ENCODE measurements at regions not wholly inside any gene's neighbourhood (a gene's known extent, or its start where the extent isn't known, plus 50 kb on each side); places are given as distances from the start of the nearest gene placed in this dataset.
A peak's percentile ranks its signal among the peaks of the same experiment; 100 is the strongest.
"Not testable (repeated sequence)": the region's sequence is repeated elsewhere in the genome, so short reads cannot be mapped to it uniquely, and the experiment has no call there.

- not testable (repeated sequence) for H3K4me1 ChIP-seq (ENCODE audit: control insufficient read depth in 2 of 2, insufficient read depth in 1 of 2, low read depth in 1 of 2, low read length in 2 of 2); H2BK15ac ChIP-seq (ENCODE audit: low read length); DNase-seq (ENCODE audit: low spot score); H2AK5ac ChIP-seq (ENCODE audit: low read depth, low read length); H4K91ac ChIP-seq (ENCODE audit: low read depth, low read length, poor library complexity); H2BK5ac ChIP-seq (ENCODE audit: low read length); H3K27me3 ChIP-seq (ENCODE audit: control insufficient read depth in 3 of 3, insufficient read depth in 3 of 3, low read depth in 1 of 3, low read length in 3 of 3); H3K9ac ChIP-seq (ENCODE audit: low read depth, low read length, poor library complexity); H3K79me1 ChIP-seq (ENCODE audit: low read depth, low read length); H3K4me3 ChIP-seq (ENCODE audit: low read length in 2 of 2); H2BK12ac ChIP-seq (ENCODE audit: low read length); H2BK120ac ChIP-seq (ENCODE audit: low read depth, low read length); H3K4ac ChIP-seq (ENCODE audit: low read length); H3K14ac ChIP-seq (ENCODE audit: low read length); H4K8ac ChIP-seq (ENCODE audit: low read depth, low read length); H2AFZ ChIP-seq (ENCODE audit: low read length); H3K4me2 ChIP-seq (ENCODE audit: insufficient read depth, low read length, poor library complexity, severe bottlenecking); H3K27ac ChIP-seq (replicated peaks; ENCODE audit: low read length); H3K18ac ChIP-seq (ENCODE audit: low read length); H3K9me3 ChIP-seq (replicated peaks in 1 of 2; ENCODE audit: control insufficient read depth in 2 of 2, insufficient read depth in 1 of 2, low read depth in 1 of 2, low read length in 2 of 2); H3K23ac ChIP-seq (ENCODE audit: low read depth, low read length, poor library complexity); H3K36me3 ChIP-seq (replicated peaks in 1 of 2; ENCODE audit: control insufficient read depth in 2 of 2, insufficient read depth in 2 of 2, low read length in 2 of 2)
- no CpG with 5 or more reads among the region's 3 CpGs for WGBS, 2 donors (ENCODE audit: extremely low coverage in 2 of 2, insufficient read length in 2 of 2, insufficient replicate concordance in 1 of 2)
These were observed 83.4 kb upstream of the RAP2C start for GRCh38 chrX:132302687-132303086.

GRCh38 chrX:132294776-132295495 is 75.7 kb upstream of the RAP2C start:
- Histone ChIP-seq H3K23ac (ENCODE audit: low read depth, low read length, poor library complexity) (no peak overlapping the region), H2AFZ (ENCODE audit: low read length) (no peak overlapping the region), H3K79me1 (ENCODE audit: low read depth, low read length) (no peaks in the 10 kb centered on the region), H3K4ac (ENCODE audit: low read length) (no peak overlapping the region), H3K14ac (ENCODE audit: low read length) (no peak overlapping the region), H2BK12ac (ENCODE audit: low read length) (no peak overlapping the region), H3K18ac (ENCODE audit: low read length) (no peak overlapping the region), H3K4me3 (ENCODE audit: low read length in 2 of 2) (no peak overlapping the region), H2BK15ac (ENCODE audit: low read length) (no peak overlapping the region), H2BK120ac (ENCODE audit: low read depth, low read length) (no peak overlapping the region), H3K4me2 (ENCODE audit: insufficient read depth, low read length, poor library complexity, severe bottlenecking) (no peak overlapping the region), H3K4me1 (ENCODE audit: control insufficient read depth in 2 of 2, insufficient read depth in 1 of 2, low read depth in 1 of 2, low read length in 2 of 2) (no peaks in the 10 kb centered on the region), H3K36me3 (replicated peaks in 1 of 2; ENCODE audit: control insufficient read depth in 2 of 2, insufficient read depth in 2 of 2, low read length in 2 of 2) (no peaks in the 10 kb centered on the region), H4K91ac (ENCODE audit: low read depth, low read length, poor library complexity) (no peak overlapping the region), H3K27me3 (ENCODE audit: control insufficient read depth in 3 of 3, insufficient read depth in 3 of 3, low read depth in 1 of 3, low read length in 3 of 3) (no peaks in the 10 kb centered on the region), H3K9ac (ENCODE audit: low read depth, low read length, poor library complexity) (no peak overlapping the region), H3K9me3 (replicated peaks in 1 of 2; ENCODE audit: control insufficient read depth in 2 of 2, insufficient read depth in 1 of 2, low read depth in 1 of 2, low read length in 2 of 2) (no peaks in the 10 kb centered on the region), H2AK5ac (ENCODE audit: low read depth, low read length) (no peak overlapping the region), H2BK5ac (ENCODE audit: low read length) (no peak overlapping the region), H3K27ac (replicated peaks; ENCODE audit: low read length) (no peak overlapping the region), H4K8ac (ENCODE audit: low read depth, low read length) (no peak overlapping the region)
- no peak for DNase-seq (ENCODE audit: low spot score)
- no CpG with 5 or more reads among the region's 2 CpGs for WGBS, 2 donors (ENCODE audit: extremely low coverage in 2 of 2, insufficient read length in 2 of 2, insufficient replicate concordance in 1 of 2)

GRCh38 chrX:132294192-132294591 is 74.9 kb upstream of the RAP2C start:
- H2AFZ ChIP-seq (ENCODE audit: low read length): no peak overlapping the region
- no peaks in the 10 kb centered on the region for H3K27me3 ChIP-seq (ENCODE audit: control insufficient read depth in 3 of 3, insufficient read depth in 3 of 3, low read depth in 1 of 3, low read length in 3 of 3)
- no peaks in the 10 kb centered on the region for H3K4me1 ChIP-seq (ENCODE audit: control insufficient read depth in 2 of 2, insufficient read depth in 1 of 2, low read depth in 1 of 2, low read length in 2 of 2)
- H2BK15ac ChIP-seq (ENCODE audit: low read length): no peak overlapping the region
- WGBS, 2 donors (ENCODE audit: extremely low coverage in 2 of 2, insufficient read length in 2 of 2, insufficient replicate concordance in 1 of 2): no CpG with 5 or more reads among the region's 1 CpG
- H3K4me2 ChIP-seq (ENCODE audit: insufficient read depth, low read length, poor library complexity, severe bottlenecking): no peak overlapping the region
- no peaks in the 10 kb centered on the region for H3K79me1 ChIP-seq (ENCODE audit: low read depth, low read length)
- no peak overlapping the region for H3K9ac ChIP-seq (ENCODE audit: low read depth, low read length, poor library complexity)
- no peak overlapping the region for H4K91ac ChIP-seq (ENCODE audit: low read depth, low read length, poor library complexity)
- H3K9me3 ChIP-seq (replicated peaks in 1 of 2; ENCODE audit: control insufficient read depth in 2 of 2, insufficient read depth in 1 of 2, low read depth in 1 of 2, low read length in 2 of 2): no peaks in the 10 kb centered on the region
- H3K27ac ChIP-seq (replicated peaks; ENCODE audit: low read length): no peak overlapping the region
- H2BK12ac ChIP-seq (ENCODE audit: low read length): no peak overlapping the region
- no peak overlapping the region for H2BK5ac ChIP-seq (ENCODE audit: low read length)
- no peak overlapping the region for H3K18ac ChIP-seq (ENCODE audit: low read length)
- H3K36me3 ChIP-seq (replicated peaks in 1 of 2; ENCODE audit: control insufficient read depth in 2 of 2, insufficient read depth in 2 of 2, low read length in 2 of 2): no peaks in the 10 kb centered on the region
- H3K23ac ChIP-seq (ENCODE audit: low read depth, low read length, poor library complexity): no peak overlapping the region
- no peak overlapping the region for H4K8ac ChIP-seq (ENCODE audit: low read depth, low read length)
- no peak overlapping the region for H2AK5ac ChIP-seq (ENCODE audit: low read depth, low read length)
- no peak overlapping the region for H2BK120ac ChIP-seq (ENCODE audit: low read depth, low read length)
- no peak overlapping the region for H3K4me3 ChIP-seq (ENCODE audit: low read length in 2 of 2)
- no peak for DNase-seq (ENCODE audit: low spot score)
- H3K4ac ChIP-seq (ENCODE audit: low read length): no peak overlapping the region
- no peak overlapping the region for H3K14ac ChIP-seq (ENCODE audit: low read length)

DNA sequence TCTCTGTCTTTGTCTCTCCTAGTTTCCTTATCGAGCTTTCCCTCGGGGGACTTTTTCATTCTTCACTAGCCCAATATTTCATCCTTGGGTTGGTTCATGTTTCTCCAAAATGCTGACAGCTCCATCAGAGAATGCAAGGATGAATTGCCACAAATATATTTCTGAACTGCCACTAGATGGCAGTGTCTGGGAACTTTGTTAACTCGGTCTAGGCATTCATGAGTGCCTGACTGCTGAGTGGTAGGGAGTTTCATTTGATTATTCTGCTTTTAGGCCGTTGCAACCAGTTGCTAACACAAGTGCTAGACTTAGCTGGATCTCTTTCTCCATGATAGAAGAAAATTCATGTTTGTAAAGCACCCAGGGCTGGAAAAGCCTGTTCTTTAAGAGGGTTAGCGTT is 73.5 kb upstream of the RAP2C start:
- Histone ChIP-seq H3K4me2 (ENCODE audit: insufficient read depth, low read length, poor library complexity, severe bottlenecking) (no peak overlapping the region), H3K27ac (replicated peaks; ENCODE audit: low read length) (no peak overlapping the region), H3K79me1 (ENCODE audit: low read depth, low read length) (no peaks in the 10 kb centered on the region), H3K36me3 (replicated peaks in 1 of 2; ENCODE audit: control insufficient read depth in 2 of 2, insufficient read depth in 2 of 2, low read length in 2 of 2) (no peaks in the 10 kb centered on the region), H2AFZ (ENCODE audit: low read length) (peak overlapping the region; percentile 13), H4K91ac (ENCODE audit: low read depth, low read length, poor library complexity) (no peak overlapping the region), H2BK12ac (ENCODE audit: low read length) (no peak overlapping the region), H3K4ac (ENCODE audit: low read length) (no peak overlapping the region), H3K18ac (ENCODE audit: low read length) (no peak overlapping the region), H3K9me3 (replicated peaks in 1 of 2; ENCODE audit: control insufficient read depth in 2 of 2, insufficient read depth in 1 of 2, low read depth in 1 of 2, low read length in 2 of 2) (no peaks in the 10 kb centered on the region), H2AK5ac (ENCODE audit: low read depth, low read length) (no peak overlapping the region), H3K4me1 (ENCODE audit: control insufficient read depth in 2 of 2, insufficient read depth in 1 of 2, low read depth in 1 of 2, low read length in 2 of 2) (no peaks in the 10 kb centered on the region), H2BK120ac (ENCODE audit: low read depth, low read length) (no peak overlapping the region), H2BK5ac (ENCODE audit: low read length) (no peak overlapping the region), H3K9ac (ENCODE audit: low read depth, low read length, poor library complexity) (no peak overlapping the region), H3K14ac (ENCODE audit: low read length) (no peak overlapping the region), H3K27me3 (ENCODE audit: control insufficient read depth in 3 of 3, insufficient read depth in 3 of 3, low read depth in 1 of 3, low read length in 3 of 3) (no peaks in the 10 kb centered on the region), H3K23ac (ENCODE audit: low read depth, low read length, poor library complexity) (no peak overlapping the region), H3K4me3 (ENCODE audit: low read length in 2 of 2) (no peak overlapping the region), H4K8ac (ENCODE audit: low read depth, low read length) (no peak overlapping the region), H2BK15ac (ENCODE audit: low read length) (no peak overlapping the region)
- peak; percentile 31 for DNase-seq (ENCODE audit: low spot score)
- no CpG with 5 or more reads among the region's 5 CpGs for WGBS, 2 donors (ENCODE audit: extremely low coverage in 2 of 2, insufficient read length in 2 of 2, insufficient replicate concordance in 1 of 2)
